H9 (cell line): ENCODE measurements at regions not wholly inside any gene's neighbourhood (a gene's known extent, or its start where the extent isn't known, plus 50 kb on each side); places are given as distances from the start of the nearest gene placed in this dataset.

Source experiments
- DNase-seq: peaks from one replicate; pipeline ENCODE4 v3.0.0-alpha.2; 2017
- H2AFZ ChIP-seq: one replicate; pipeline ENCODE4 v1.6.1; 2013; ENCODE audit warnings: mild to moderate bottlenecking, low read length, control low read depth, moderate library complexity
- H2AK5ac ChIP-seq: 2 replicates; pipeline ENCODE4 v1.6.1; 2013; ENCODE audit warnings: low read length, control low read depth, mixed read lengths; ENCODE audit not compliant: insufficient read length
- H2BK120ac ChIP-seq: one replicate; pipeline ENCODE4 v1.6.1; 2013; ENCODE audit warnings: low read depth, mild to moderate bottlenecking, low read length, control low read depth, inconsistent platforms; ENCODE audit not compliant: poor library complexity, severe bottlenecking
- H2BK12ac ChIP-seq: 2 replicates; pipeline ENCODE4 v1.6.1; 2013; ENCODE audit warnings: low read length, control low read depth, mixed read lengths, low read depth; ENCODE audit not compliant: insufficient read length
- H2BK15ac ChIP-seq: 2 replicates; pipeline ENCODE4 v1.6.1; 2013; ENCODE audit warnings: low read depth, low read length, control low read depth
- H2BK20ac ChIP-seq: one replicate; pipeline ENCODE4 v1.6.1; 2013; ENCODE audit warnings: low read depth, mild to moderate bottlenecking, low read length, control low read depth, inconsistent platforms; ENCODE audit not compliant: poor library complexity, severe bottlenecking
- H2BK5ac ChIP-seq: 2 replicates; pipeline ENCODE4 v1.6.1; 2013; ENCODE audit warnings: low read length, control low read depth, mixed read lengths; ENCODE audit not compliant: insufficient read length
- H3K14ac ChIP-seq: 2 replicates; pipeline ENCODE4 v1.6.1; 2013; ENCODE audit warnings: low read length, control low read depth; ENCODE audit not compliant: insufficient read depth
- H3K18ac ChIP-seq: 2 replicates; pipeline ENCODE4 v1.6.1; 2013; ENCODE audit warnings: low read depth, mild to moderate bottlenecking, mixed read lengths, low read length, control low read depth; ENCODE audit not compliant: insufficient read length
- H3K23ac ChIP-seq: 2 replicates; pipeline ENCODE4 v1.6.1; 2013; ENCODE audit warnings: low read length, control low read depth, mixed read lengths, low read depth; ENCODE audit not compliant: insufficient read length
- H3K23me2 ChIP-seq: 2 replicates; pipeline ENCODE4 v1.6.1; 2013; ENCODE audit warnings: low read depth, mild to moderate bottlenecking, mixed read lengths, low read length, control low read depth; ENCODE audit not compliant: insufficient read length, poor library complexity, severe bottlenecking
- H3K27ac ChIP-seq: 2 replicates; pipeline ENCODE4 v1.5.1; 2013; ENCODE audit warnings: low read length, control low read depth, mixed read lengths, low read depth; ENCODE audit not compliant: insufficient read length
- H3K27me3 ChIP-seq: 2 replicates; pipeline ENCODE4 v1.6.1; 2013; ENCODE audit warnings: low read length, control low read depth, inconsistent platforms; ENCODE audit not compliant: insufficient read depth
- H3K4ac ChIP-seq: 2 replicates; pipeline ENCODE4 v1.6.1; 2013; ENCODE audit warnings: low read depth, mild to moderate bottlenecking, control low read depth, inconsistent platforms, low read length, moderate library complexity
- H3K4me1 ChIP-seq: 2 replicates; pipeline ENCODE4 v1.6.1; 2013; ENCODE audit warnings: low read length, control low read depth, inconsistent platforms; ENCODE audit not compliant: insufficient read depth
- H3K4me2 ChIP-seq: 2 replicates; pipeline ENCODE4 v1.6.1; 2013; ENCODE audit warnings: low read length, control low read depth, mixed read lengths; ENCODE audit not compliant: insufficient read length, insufficient read depth
- H3K56ac ChIP-seq: 2 replicates; pipeline ENCODE4 v1.6.1; 2013; ENCODE audit warnings: low read depth, mild to moderate bottlenecking, mixed read lengths, low read length, control low read depth; ENCODE audit not compliant: insufficient read length
- H3K79me1 ChIP-seq: 2 replicates; pipeline ENCODE4 v1.6.1; 2013; ENCODE audit warnings: low read depth, mild to moderate bottlenecking, moderate library complexity, low read length, control low read depth, inconsistent platforms; ENCODE audit not compliant: insufficient read depth, poor library complexity, severe bottlenecking
- H3K79me2 ChIP-seq: 2 replicates; pipeline ENCODE4 v1.6.1; 2013; ENCODE audit warnings: low read length, control low read depth, inconsistent platforms; ENCODE audit not compliant: insufficient read depth
- H3K9ac ChIP-seq: 2 replicates; pipeline ENCODE4 v1.6.1; 2013; ENCODE audit warnings: low read length, control low read depth, mixed read lengths; ENCODE audit not compliant: insufficient read length; ENCODE audit errors: extremely low read depth
- H3K9me3 ChIP-seq: one replicate; pipeline ENCODE4 v1.6.1; 2013; ENCODE audit warnings: low read depth, low read length, inconsistent platforms; ENCODE audit not compliant: control insufficient read depth
- H3T11ph ChIP-seq: one replicate; pipeline ENCODE4 v1.6.1; 2013; ENCODE audit warnings: mild to moderate bottlenecking, low read length, control low read depth, inconsistent platforms
- H4K20me1 ChIP-seq: one replicate; pipeline ENCODE4 v1.6.1; 2013; ENCODE audit not compliant: control insufficient read depth, insufficient read length, insufficient read depth
- H4K5ac ChIP-seq: 2 replicates; pipeline ENCODE4 v1.6.1; 2013; ENCODE audit warnings: low read depth, mild to moderate bottlenecking, mixed read lengths, low read length, control low read depth; ENCODE audit not compliant: insufficient read length
- H4K8ac ChIP-seq: replicated peaks from 2 replicates; pipeline ENCODE4 v1.6.1; 2013; ENCODE audit warnings: low read length, control low read depth, mixed read lengths, low read depth; ENCODE audit not compliant: insufficient read length
- H4K91ac ChIP-seq: 2 replicates; pipeline ENCODE4 v1.6.1; 2013; ENCODE audit warnings: low read depth, mild to moderate bottlenecking, moderate library complexity, mixed read lengths, low read length, control low read depth; ENCODE audit not compliant: insufficient read length
- H3K27ac Mint-ChIP-seq, 3 experiments: 2 replicates in 2 of 3; 3 replicates in 1 of 3; pipeline ENCODE4 v1.8.0; 2020 to 2021; ENCODE audit warnings: mixed read lengths in 3 of 3, mild to moderate bottlenecking in 1 of 3, moderate library complexity in 1 of 3
- H3K27me3 Mint-ChIP-seq: 2 replicates; pipeline ENCODE4 v1.8.0; 2021; ENCODE audit warnings: low read depth, mild to moderate bottlenecking, moderate library complexity, mixed read lengths
- H3K36me3 Mint-ChIP-seq, 3 experiments: 2 replicates in 2 of 3; 3 replicates in 1 of 3; pipeline ENCODE4 v1.8.0; 2020 to 2021; ENCODE audit warnings: low read depth in 3 of 3, mixed read lengths in 3 of 3; ENCODE audit not compliant: insufficient read depth in 1 of 3
- H3K4me1 Mint-ChIP-seq, 2 experiments: 2 replicates each; pipeline ENCODE4 v1.8.0; 2020; ENCODE audit warnings: mixed read lengths in 2 of 2
- H3K4me3 Mint-ChIP-seq, 2 experiments: 2 replicates in 1 of 2; 3 replicates in 1 of 2; pipeline ENCODE4 v1.8.0; 2020 to 2021; ENCODE audit warnings: mild to moderate bottlenecking in 2 of 2, mixed read lengths in 2 of 2, moderate library complexity in 1 of 2
- H3K9me3 Mint-ChIP-seq, 2 experiments: 2 replicates in 1 of 2; 3 replicates in 1 of 2; pipeline ENCODE4 v1.8.0; 2020; ENCODE audit warnings: mild to moderate bottlenecking in 2 of 2, mixed read lengths in 2 of 2, moderate library complexity in 1 of 2
- WGBS: extraction: QIAGEN DNeasy Blood & Tissue Kit; methylation state at CpG from one replicate; pipeline ENCODE4 v1.1.7; 2013; ENCODE audit warnings: missing lambda C conversion rate, low lambda C conversion rate, mixed read lengths; ENCODE audit not compliant: insufficient read length; ENCODE audit errors: extremely low coverage; 5-methylcytosine and 5-hydroxymethylcytosine counted together
- TF ChIP-seq, protein P1 (sequence below): fragments of 200-600 bp; sonication (generic); conservative IDR thresholded peaks from 3 replicates; pipeline ENCODE4 v1.8.0; 2021; ENCODE audit warnings: antibody characterized with exemption, mild to moderate bottlenecking

DNA sequence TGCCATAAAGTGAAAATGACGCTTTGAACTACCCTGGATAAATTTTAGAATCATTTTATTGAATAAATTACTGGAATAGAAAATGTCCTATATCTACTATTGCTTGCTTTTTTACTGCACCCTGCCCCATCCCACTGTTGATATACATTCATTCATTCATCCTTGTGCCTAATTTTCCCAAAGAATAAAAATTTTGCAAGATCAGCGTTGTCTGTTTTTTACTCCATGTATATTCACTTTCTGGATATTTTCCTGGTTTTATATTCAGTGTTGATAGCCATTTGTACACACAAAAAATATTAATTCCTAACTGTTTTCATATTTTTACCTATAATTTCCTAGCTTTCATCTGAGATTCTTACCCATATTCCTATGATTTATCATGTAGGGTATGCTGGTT lies 262.9 kb upstream of the MAGI2 start:
- Histone ChIP-seq H4K20me1 (no peaks in the 10 kb centered on the region), H3K27ac (no peak overlapping the region), H2BK5ac (no peak overlapping the region), H2BK12ac (no peak overlapping the region), H3T11ph (no peak overlapping the region), H3K23ac (no peak overlapping the region), H3K18ac (no peak overlapping the region), H2BK120ac (no peak overlapping the region), H2BK20ac (no peak overlapping the region), H4K5ac (no peak overlapping the region), H2AFZ (no peak overlapping the region), H3K23me2 (no peaks in the 10 kb centered on the region), H3K4ac (no peak overlapping the region), H2AK5ac (no peak overlapping the region), H2BK15ac (no peak overlapping the region), H3K79me1 (no peaks in the 10 kb centered on the region), H3K4me1 (no peaks in the 10 kb centered on the region), H3K27me3 (no peaks in the 10 kb centered on the region), H4K91ac (no peak overlapping the region), H3K79me2 (no peaks in the 10 kb centered on the region), H3K14ac (no peak overlapping the region), H3K9me3 (no peaks in the 10 kb centered on the region), H3K4me2 (no peak overlapping the region), H4K8ac (no peak overlapping the region), H3K56ac (no peak overlapping the region), H3K9ac (no peak overlapping the region)
- no peaks in the 10 kb centered on the region for H3K9me3 Mint-ChIP-seq
- no peaks in the 10 kb centered on the region for H3K36me3 Mint-ChIP-seq
- TF ChIP-seq, protein P1, sequence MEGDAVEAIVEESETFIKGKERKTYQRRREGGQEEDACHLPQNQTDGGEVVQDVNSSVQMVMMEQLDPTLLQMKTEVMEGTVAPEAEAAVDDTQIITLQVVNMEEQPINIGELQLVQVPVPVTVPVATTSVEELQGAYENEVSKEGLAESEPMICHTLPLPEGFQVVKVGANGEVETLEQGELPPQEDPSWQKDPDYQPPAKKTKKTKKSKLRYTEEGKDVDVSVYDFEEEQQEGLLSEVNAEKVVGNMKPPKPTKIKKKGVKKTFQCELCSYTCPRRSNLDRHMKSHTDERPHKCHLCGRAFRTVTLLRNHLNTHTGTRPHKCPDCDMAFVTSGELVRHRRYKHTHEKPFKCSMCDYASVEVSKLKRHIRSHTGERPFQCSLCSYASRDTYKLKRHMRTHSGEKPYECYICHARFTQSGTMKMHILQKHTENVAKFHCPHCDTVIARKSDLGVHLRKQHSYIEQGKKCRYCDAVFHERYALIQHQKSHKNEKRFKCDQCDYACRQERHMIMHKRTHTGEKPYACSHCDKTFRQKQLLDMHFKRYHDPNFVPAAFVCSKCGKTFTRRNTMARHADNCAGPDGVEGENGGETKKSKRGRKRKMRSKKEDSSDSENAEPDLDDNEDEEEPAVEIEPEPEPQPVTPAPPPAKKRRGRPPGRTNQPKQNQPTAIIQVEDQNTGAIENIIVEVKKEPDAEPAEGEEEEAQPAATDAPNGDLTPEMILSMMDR, result no peak
- no peak overlapping the region for H3K27ac Mint-ChIP-seq
- peaks cover 7 to 8% of the 10 kb centered on the region in 2 experiments for H3K4me1 Mint-ChIP-seq
- no peaks in the 10 kb centered on the region for H3K27me3 Mint-ChIP-seq
- no CpG with 5 or more reads among the region's 2 CpGs for WGBS
- no peak overlapping the region for H3K4me3 Mint-ChIP-seq
- DNase-seq, result no peak
